HepG2 (cell line): ENCODE measurements at regions not wholly inside any gene's neighbourhood (a gene's known extent, or its start where the extent isn't known, plus 50 kb on each side); places are given as distances from the start of the nearest gene placed in this dataset.

Source experiments
- ATAC-seq: fragments of 200-7000 bp; cut with Tn5 transposase; 3 replicates; pipeline ENCODE4 v1.9.1; 2020; ENCODE audit warnings: mild to moderate bottlenecking, moderate library complexity
- BruUV-seq: library from RNA; stranded (reverse); fragments of 400-500 nt; replicated peaks from 2 replicates; lab custom pipeline; 2021; lab: Mats Ljungman, UMichigan
- CTCF ChIA-PET: fragments of 300-600 bp; formaldehyde crosslinking; extraction: SDS; loops from one replicate; lab custom pipeline; 2021; ENCODE audit warnings: low total read pairs, inconsistent platforms, low intra/inter-chr PET ratio; lab: Yijun Ruan, JAX
- POLR2A ChIA-PET: fragments of 350-600 bp; sonication (Branson Sonifier 250); formaldehyde crosslinking; loops from one replicate; lab custom pipeline; 2020; ENCODE audit warnings: antibody characterized with exemption, inconsistent platforms; lab: Yijun Ruan, JAX
- DNase-seq: peaks from one replicate; pipeline ENCODE4 v3.0.0-alpha.2; 2015; ENCODE audit warnings: low spot score
- FAIRE-seq: peaks from 3 replicates; lab custom pipeline; 2011; peaks lifted over from hg19 to GRCh38; lab: Jason Lieb, UNC
- H2AFZ ChIP-seq: one replicate; pipeline ENCODE4 v1.6.1; 2011; ENCODE audit warnings: low read length, inconsistent platforms
- H3K27ac ChIP-seq: fragments of 300-600 bp; 3 replicates; pipeline ENCODE4 v1.8.0; 2011; ENCODE audit warnings: mixed run types, mild to moderate bottlenecking, mixed read lengths, low read length, inconsistent platforms; ENCODE audit not compliant: insufficient read depth; ENCODE audit errors: extremely low read length
- H3K27me3 ChIP-seq, 2 experiments: fragments of 200-600 bp in 1 of 2; 2 replicates in 1 of 2; 3 replicates in 1 of 2; pipeline versions ENCODE4 v1.6.0 to v1.8.0; 2011; ENCODE audit warnings: low read length in 2 of 2, mild to moderate bottlenecking in 2 of 2, moderate library complexity in 2 of 2, inconsistent platforms in 1 of 2; ENCODE audit not compliant: insufficient read depth in 2 of 2, control insufficient read depth in 1 of 2
- H3K36me3 ChIP-seq, 2 experiments: fragments of 200-600 bp in 1 of 2; replicated peaks in 1 of 2; 2 replicates in 1 of 2; 3 replicates in 1 of 2; pipeline versions ENCODE4 v1.5.1 to v1.8.0; 2011; ENCODE audit warnings: low read length in 2 of 2, inconsistent platforms in 1 of 2; ENCODE audit not compliant: insufficient read depth in 2 of 2, control insufficient read depth in 1 of 2
- H3K4me1 ChIP-seq: 2 replicates; pipeline ENCODE4 v1.5.1; 2012; ENCODE audit warnings: low read length, inconsistent platforms; ENCODE audit not compliant: insufficient read depth
- H3K4me2 ChIP-seq: 2 replicates; pipeline ENCODE4 v1.6.0; 2011; ENCODE audit warnings: low read depth, low read length, inconsistent platforms
- H3K4me3 ChIP-seq, 3 experiments: fragments of 200-600 bp in 1 of 3; sonication (generic), shearing (Covaris generic) in 1 of 3; replicated peaks in 1 of 3; 2 replicates each; pipeline ENCODE4 v1.5.1; 2011 to 2016; ENCODE audit warnings: low read length in 3 of 3, inconsistent platforms in 2 of 3, low read depth in 2 of 3, mild to moderate bottlenecking in 2 of 3, control low read depth in 1 of 3, mixed read lengths in 1 of 3; ENCODE audit not compliant: insufficient read depth in 1 of 3
- H3K79me2 ChIP-seq: one replicate; pipeline ENCODE4 v1.6.1; 2011; ENCODE audit warnings: low read length, inconsistent platforms; ENCODE audit not compliant: insufficient read depth
- H3K9ac ChIP-seq: 2 replicates; pipeline ENCODE4 v1.6.0; 2011; ENCODE audit warnings: mild to moderate bottlenecking, low read depth, low read length, inconsistent platforms; ENCODE audit not compliant: insufficient read depth
- H3K9me3 ChIP-seq: 2 replicates; pipeline ENCODE4 v1.5.1; 2012; ENCODE audit warnings: mild to moderate bottlenecking, low read length
- H4K20me1 ChIP-seq: 2 replicates; pipeline ENCODE4 v1.6.0; 2011; ENCODE audit warnings: inconsistent platforms, mild to moderate bottlenecking, low read length, moderate library complexity; ENCODE audit not compliant: insufficient read depth
- HNRNPLL ChIP-seq: fragments of 200-400 bp; formaldehyde crosslinking; IDR thresholded peaks from 2 replicates; pipeline ENCODE4 v1.6.1; 2017; ENCODE audit warnings: mild to moderate bottlenecking, low read depth, low read length; ENCODE audit not compliant: poor library complexity, severe bottlenecking
- MED8 ChIP-seq: sonication (generic); formaldehyde crosslinking; IDR thresholded peaks from 2 replicates; pipeline ENCODE4 v1.8.1; 2023; ENCODE audit warnings: mild to moderate bottlenecking, missing genetic modification reagents; ENCODE audit not compliant: insufficient replicate concordance
- ONECUT2 ChIP-seq: sonication (generic); formaldehyde crosslinking; IDR thresholded peaks from 2 replicates; pipeline ENCODE4 v1.4.0; 2020; ENCODE audit warnings: missing genetic modification reagents
- SNAI1 ChIP-seq: sonication (generic); formaldehyde crosslinking; IDR thresholded peaks from 2 replicates; pipeline ENCODE4 v1.5.0; 2020; ENCODE audit warnings: mild to moderate bottlenecking, missing genetic modification reagents, borderline replicate concordance
- ZBTB7B ChIP-seq: sonication (generic); formaldehyde crosslinking; IDR thresholded peaks from 2 replicates; pipeline ENCODE4 v1.4.0; 2020; ENCODE audit warnings: missing genetic modification reagents
- ZNF605 ChIP-seq: sonication (generic); formaldehyde crosslinking; IDR thresholded peaks from 2 replicates; pipeline ENCODE4 v1.8.0; 2022; ENCODE audit warnings: mild to moderate bottlenecking, missing genetic modification reagents
- ZNF674 ChIP-seq: sonication (generic); formaldehyde crosslinking; IDR thresholded peaks from 2 replicates; pipeline ENCODE4 v1.5.0; 2020; ENCODE audit warnings: low read depth, mild to moderate bottlenecking, missing genetic modification reagents
- WGBS: methylation state at CpG from one replicate; pipeline ENCODE4 v1.1.6; 2017; ENCODE audit warnings: low lambda C conversion rate; 5-methylcytosine and 5-hydroxymethylcytosine counted together
- in situ Hi-C: cut with HindIII; loops from 2 replicates; pipeline ENCODE4 v1.10.0; 2017; ENCODE audit warnings: low pct_unique_long_range_greater_than_20kb; ENCODE audit not compliant: extremely low pct_ligation_motif_present
- intact Hi-C: fragments of 100-400 bp; cut with micrococcal nuclease; formaldehyde crosslinking; loops from one replicate; pipeline ENCODE4 v1.10.0; 2022; ENCODE audit not compliant: unreplicated experiment
- TF ChIP-seq, protein P1 (sequence below): sonication (generic); formaldehyde crosslinking; IDR thresholded peaks from 2 replicates; pipeline ENCODE4 v1.8.1; 2023; ENCODE audit warnings: mild to moderate bottlenecking, missing genetic modification reagents, borderline replicate concordance
- TF ChIP-seq, protein P2 (sequence below): sonication (generic); formaldehyde crosslinking; IDR thresholded peaks from 2 replicates; pipeline ENCODE4 v1.5.1; 2020; ENCODE audit warnings: mild to moderate bottlenecking, missing genetic modification reagents, moderate library complexity
- TF ChIP-seq, protein P3 (sequence below): IDR thresholded peaks from 2 replicates; pipeline ENCODE4 v1.6.1; 2012; ENCODE audit warnings: low read depth, low read length, improper control_type of control experiment

DNA sequence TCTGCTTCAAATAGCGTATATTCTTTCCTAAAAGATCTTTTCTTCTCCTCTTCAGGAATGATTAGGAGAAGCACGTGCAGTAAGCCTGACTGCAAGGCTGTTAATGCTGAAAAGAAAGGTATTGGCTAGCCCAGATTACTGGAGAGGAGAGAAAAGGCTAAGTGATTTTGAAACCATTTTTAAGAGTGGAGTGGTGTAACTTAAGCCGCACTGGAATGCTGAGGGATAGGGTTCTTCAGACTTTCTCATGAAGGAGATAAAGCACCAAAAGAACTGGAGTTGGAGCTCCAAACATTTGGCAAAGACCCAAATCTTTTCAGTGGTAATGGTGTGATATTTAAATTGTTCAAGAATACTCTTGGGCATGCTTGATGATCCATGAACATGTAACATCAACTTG, 388.3 kb downstream of the COG6 start:
- Histone ChIP-seq H3K36me3 (no peaks in the 10 kb centered on the region), H3K4me2 (no peak overlapping the region), H3K4me1 (no peaks in the 10 kb centered on the region), H2AFZ (no peak overlapping the region), H4K20me1 (no peaks in the 10 kb centered on the region), H3K79me2 (no peaks in the 10 kb centered on the region), H3K9ac (no peak overlapping the region), H3K4me3 (no peak overlapping the region), H3K9me3 (no peaks in the 10 kb centered on the region), H3K27me3 (no peaks in the 10 kb centered on the region), H3K27ac (no peak overlapping the region)
- intact Hi-C loops, result no loop called here
- CTCF ChIA-PET, result no interaction called here
- TF ChIP-seq SNAI1 (CRISPR knock-in tag), result no peak
- TF ChIP-seq, protein P1, sequence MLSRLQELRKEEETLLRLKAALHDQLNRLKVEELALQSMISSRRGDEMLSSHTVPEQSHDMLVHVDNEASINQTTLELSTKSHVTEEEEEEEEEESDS (CRISPR knock-in tag), result no peak
- in situ Hi-C loops, result no loop called here
- POLR2A ChIA-PET, result no interaction called here
- DNase-seq (no peak), FAIRE-seq (no peak), ATAC-seq (no peak)
- BruUV-seq, result no TSS peak
- 31% methylated on average over 3 of the region's 3 CpGs for WGBS

DNA sequence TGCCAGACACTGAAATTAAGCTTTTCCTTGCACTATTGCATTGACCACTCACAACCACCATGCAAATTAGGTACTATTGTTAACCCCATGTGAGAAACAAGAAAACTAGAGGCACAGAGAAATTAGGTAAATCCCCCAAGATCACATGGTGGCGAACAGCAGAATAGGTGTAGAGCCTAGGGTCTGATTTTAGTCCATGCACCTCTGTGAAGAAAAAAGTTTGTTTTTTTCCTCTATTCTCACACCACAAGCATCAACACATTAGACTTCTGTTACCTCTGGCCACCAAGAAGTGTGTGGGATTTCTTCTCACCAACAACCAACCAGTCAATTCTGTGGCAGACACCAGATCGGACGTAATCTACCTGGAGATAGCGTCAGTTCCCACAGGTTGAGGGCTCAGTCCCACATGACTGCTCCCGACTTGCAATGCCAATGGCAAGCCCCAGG, 391.9 kb downstream of the COG6 start:
- 58% methylated on average over 5 of the region's 5 CpGs for WGBS
- H2AFZ ChIP-seq, result no peak overlapping the region
- no peaks in the 10 kb centered on the region for H4K20me1 ChIP-seq
- ChIA-PET POLR2A (no interaction called here), CTCF (no interaction called here)
- intact Hi-C loops, result no loop called here
- H3K9ac ChIP-seq, result no peak overlapping the region
- no peaks in the 10 kb centered on the region for H3K36me3 ChIP-seq
- no peaks in the 10 kb centered on the region for H3K4me1 ChIP-seq
- no peak for DNase-seq
- H3K4me2 ChIP-seq, result no peak overlapping the region
- H3K79me2 ChIP-seq, result no peaks in the 10 kb centered on the region
- no TSS peak for BruUV-seq
- H3K27me3 ChIP-seq, result no peaks in the 10 kb centered on the region
- no peaks in the 10 kb centered on the region for H3K9me3 ChIP-seq
- FAIRE-seq, result no peak
- no peak overlapping the region for H3K27ac ChIP-seq
- in situ Hi-C loops, result no loop called here
- H3K4me3 ChIP-seq, result no peak overlapping the region
- no peak for ATAC-seq
- TF ChIP-seq, protein P2, sequence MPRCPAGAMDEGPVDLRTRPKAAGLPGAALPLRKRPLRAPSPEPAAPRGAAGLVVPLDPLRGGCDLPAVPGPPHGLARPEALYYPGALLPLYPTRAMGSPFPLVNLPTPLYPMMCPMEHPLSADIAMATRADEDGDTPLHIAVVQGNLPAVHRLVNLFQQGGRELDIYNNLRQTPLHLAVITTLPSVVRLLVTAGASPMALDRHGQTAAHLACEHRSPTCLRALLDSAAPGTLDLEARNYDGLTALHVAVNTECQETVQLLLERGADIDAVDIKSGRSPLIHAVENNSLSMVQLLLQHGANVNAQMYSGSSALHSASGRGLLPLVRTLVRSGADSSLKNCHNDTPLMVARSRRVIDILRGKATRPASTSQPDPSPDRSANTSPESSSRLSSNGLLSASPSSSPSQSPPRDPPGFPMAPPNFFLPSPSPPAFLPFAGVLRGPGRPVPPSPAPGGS (CRISPR knock-in tag), result no peak
- TF ChIP-seq ZNF605 (CRISPR knock-in tag) (no peak), HNRNPLL (no peak), ZNF674 (CRISPR knock-in tag) (no peak), MED8 (CRISPR knock-in tag) (no peak), ONECUT2 (CRISPR knock-in tag) (no peak), ZBTB7B (no peak)
- TF ChIP-seq, protein P3, sequence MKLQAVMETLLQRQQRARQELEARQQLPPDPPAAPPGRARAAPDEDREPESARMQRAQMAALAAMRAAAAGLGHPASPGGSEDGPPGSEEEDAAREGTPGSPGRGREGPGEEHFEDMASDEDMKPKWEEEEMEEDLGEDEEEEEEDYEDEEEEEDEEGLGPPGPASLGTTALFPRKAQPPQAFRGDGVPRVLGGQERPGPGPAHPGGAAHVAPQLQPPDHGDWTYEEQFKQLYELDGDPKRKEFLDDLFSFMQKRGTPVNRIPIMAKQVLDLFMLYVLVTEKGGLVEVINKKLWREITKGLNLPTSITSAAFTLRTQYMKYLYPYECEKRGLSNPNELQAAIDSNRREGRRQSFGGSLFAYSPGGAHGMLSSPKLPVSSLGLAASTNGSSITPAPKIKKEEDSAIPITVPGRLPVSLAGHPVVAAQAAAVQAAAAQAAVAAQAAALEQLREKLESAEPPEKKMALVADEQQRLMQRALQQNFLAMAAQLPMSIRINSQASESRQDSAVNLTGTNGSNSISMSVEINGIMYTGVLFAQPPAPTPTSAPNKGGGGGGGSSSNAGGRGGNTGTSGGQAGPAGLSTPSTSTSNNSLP, result no peak
